GM19351 (cell line): ENCODE measurements at regions not wholly inside any gene's neighbourhood (a gene's known extent, or its start where the extent isn't known, plus 50 kb on each side); places are given as distances from the start of the nearest gene placed in this dataset.
"Not testable (repeated sequence)": the region's sequence is repeated elsewhere in the genome, so short reads cannot be mapped to it uniquely, and the experiment has no call there.

Source experiments
- ATAC-seq: cut with Tn5 transposase; IDR thresholded peaks from one replicate; pipeline ENCODE4 v1.9.1; 2021; ENCODE audit warnings: mild to moderate bottlenecking, moderate library complexity; ENCODE audit not compliant: unreplicated experiment

DNA sequence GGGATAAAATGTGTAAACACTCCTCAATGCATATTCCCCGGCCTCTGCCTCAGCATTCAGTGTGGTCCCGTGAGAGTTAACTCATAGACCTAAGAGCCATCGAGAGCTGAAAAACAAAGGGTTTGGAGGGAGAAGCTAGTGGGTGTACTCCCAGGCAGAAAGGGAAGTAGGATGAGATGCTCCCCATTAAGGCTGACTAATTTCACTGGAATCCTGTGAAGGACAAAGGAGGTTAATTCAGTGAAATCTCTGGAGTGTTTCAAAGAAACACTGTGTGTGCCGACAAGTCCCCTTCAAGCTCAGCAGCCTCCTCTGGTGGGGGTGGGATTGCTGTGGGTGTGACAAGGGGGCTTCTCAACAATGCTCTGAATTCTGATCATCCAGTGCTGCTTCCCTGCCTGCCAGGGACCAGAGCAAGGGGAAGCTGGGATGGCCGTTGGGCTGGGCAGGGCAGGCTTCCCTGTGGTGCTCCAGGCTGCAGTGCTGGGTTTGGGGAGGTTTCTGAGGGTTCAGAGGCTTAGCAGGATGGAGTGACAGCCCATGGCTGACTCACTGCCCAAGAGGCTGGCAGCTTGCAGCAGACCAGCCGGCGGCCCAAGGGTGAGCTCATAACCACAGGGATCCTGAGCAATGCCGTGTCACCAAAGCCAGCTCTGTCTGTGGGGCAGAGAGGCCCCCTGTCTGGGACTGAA lies 61.4 kb upstream of the BMAL1 start:
- ATAC-seq = no peak

- ATAC-seq = no peak
Observed at GRCh38 chr11:13216711-13217075, 60.9 kb upstream of the BMAL1 start.

- ATAC-seq = not testable (repeated sequence)
Observed at GRCh38 chr11:13218685-13219084, 58.9 kb upstream of the BMAL1 start.

DNA sequence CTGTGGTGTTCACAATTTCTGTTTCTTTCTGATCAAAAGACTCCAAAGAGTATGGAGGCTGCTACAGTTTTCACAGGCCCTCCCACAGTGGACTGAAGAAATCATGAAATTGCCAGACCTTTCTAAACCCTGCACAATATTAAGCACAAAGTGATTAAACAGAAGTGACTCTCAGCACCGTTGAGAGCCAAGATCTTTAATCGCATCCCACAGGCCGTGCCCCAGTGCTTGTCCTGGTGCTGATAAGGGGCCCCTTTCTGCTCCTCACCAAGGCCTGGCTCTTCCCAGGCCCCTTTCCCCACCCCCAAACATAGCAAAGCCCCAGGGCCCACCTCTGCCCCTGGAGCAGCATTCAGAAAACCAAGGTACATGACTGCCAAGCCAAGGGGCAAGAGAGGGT lies 57.4 kb upstream of the BMAL1 start:
- ATAC-seq = no peak

- no peak for ATAC-seq
Observed at GRCh38 chr11:13221722-13222121, 55.9 kb upstream of the BMAL1 start.

DNA sequence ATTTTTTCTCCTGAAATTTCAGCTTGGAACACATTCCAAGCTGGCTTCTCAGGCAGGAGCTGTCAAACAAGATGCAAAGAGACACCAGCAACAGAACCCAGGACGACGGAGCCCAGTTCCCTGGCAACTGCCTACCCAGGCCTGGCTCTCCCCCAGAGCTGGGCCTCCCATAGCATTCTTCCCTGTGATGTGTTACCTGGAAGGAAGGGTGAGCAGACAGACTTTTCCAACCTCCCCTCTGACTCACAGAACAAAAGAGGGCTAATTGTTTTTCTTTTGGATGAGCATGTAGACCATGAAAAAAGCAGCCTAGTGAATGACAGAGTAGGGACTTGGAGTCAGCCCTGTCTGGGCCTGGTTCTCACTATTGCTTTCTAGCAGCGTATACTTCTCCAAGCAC lies 55.3 kb upstream of the BMAL1 start:
- ATAC-seq = no peak

- no peak for ATAC-seq
Observed at GRCh38 chr11:13223112-13223511, 54.5 kb upstream of the BMAL1 start.

DNA sequence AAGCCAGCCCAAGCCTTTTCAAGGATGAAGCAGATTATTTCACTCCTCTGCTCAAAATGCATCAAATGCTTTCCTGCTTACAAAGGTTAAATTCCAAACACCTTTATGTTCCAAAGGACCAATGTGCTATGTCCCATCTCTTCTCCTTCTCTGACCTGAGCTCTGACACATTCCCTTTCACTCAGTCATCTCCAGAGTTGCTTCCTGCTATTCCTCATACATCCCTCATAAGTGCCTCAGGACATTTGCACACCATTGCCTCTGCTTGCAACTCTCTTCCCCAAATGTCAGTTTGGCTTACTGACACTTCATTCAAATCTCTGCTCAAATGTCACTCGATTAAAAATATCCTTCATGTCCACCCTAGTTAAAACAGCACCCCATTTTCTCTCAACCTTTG lies 53.3 kb upstream of the BMAL1 start:
- ATAC-seq = no peak

DNA sequence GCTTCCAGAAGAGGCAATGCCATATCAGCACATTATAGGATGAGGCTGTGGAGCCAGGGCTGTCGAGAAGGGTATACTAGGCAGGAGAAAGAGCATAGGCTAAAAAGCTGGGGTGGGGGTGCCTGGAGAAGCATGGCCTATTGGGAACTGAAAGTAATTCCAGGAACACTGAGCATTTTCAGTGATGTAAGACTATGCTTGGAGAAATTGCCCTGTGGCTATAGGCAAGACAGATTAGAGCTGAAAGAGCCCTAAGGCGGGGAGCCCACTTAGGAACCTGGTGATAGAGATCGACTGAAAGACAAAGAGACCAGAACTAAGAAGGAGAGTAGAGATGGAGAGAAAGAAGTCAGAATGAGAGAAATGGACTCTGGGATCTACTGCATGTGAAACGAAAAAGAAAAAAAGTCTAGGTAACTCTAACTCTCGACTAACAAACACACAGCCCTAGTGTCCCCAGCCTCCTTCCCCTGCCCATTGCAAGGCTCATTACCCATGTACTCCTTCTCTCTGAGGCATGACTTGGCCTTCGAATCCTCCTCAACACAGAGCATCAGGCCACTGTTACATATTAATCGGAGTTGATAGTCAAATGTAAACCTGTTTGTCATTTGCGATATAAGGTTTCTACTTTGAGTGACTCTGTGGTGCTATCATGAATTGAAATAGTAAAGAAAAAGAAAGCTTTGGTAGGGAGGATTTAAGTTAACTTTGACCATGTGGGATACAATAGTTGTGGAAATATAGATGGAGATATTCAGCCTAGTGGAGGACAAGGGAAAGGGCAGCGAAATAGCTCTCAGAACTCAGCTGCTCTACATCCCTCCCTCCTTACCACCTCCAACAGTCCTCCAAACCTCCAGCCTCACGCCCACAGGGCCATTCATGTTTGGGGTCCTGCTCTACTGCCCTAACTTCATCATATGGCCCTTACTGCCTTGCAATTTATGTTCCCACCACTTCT lies 52.3 kb upstream of the BMAL1 start:
- ATAC-seq = no peak

DNA sequence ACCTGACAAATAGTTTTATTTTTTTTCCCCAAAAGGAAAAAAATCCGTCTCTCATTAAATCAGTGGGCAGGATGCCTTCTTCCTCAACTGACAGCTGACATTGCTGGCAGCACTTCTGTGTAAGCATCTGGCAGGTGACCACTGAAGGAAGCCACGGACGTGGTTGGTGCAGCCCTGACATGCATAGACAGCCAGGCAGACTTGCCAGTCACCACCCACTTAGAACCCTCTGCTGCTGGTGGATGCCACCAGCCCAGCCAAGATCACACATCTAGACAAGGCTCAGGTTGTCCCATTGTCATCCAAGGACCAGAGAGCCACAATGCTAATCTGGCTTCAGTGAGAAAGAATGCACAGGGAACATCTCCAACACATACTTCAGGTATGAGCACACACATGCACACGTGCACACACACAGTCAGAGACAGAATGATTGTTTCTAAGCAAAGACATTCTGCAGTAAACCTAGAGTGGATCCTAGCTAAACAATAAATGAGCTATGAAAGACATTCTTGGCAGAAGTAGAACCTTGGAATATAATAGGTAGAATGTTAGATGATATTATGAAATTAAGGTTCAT lies 49.8 kb upstream of the BMAL1 start:
- ATAC-seq = no peak
